LNCAP (cell line): ENCODE measurements at regions not wholly inside any gene's neighbourhood (a gene's known extent, or its start where the extent isn't known, plus 50 kb on each side); places are given as distances from the start of the nearest gene placed in this dataset.

Experiments used
- CTCF ChIP-seq: fragments of 450-650 bp; IDR thresholded peaks from 2 replicates; pipeline ENCODE4 v1.5.1; 2017; ENCODE audit warnings: mild to moderate bottlenecking

- TF ChIP-seq CTCF, result no peak
Measured at GRCh38 chr7:9691286-9691685, 1257.9 kb downstream of the NXPH1 start.

GRCh38 chr7:9698375-9698774 is 1265.0 kb downstream of the NXPH1 start:
- no peak for TF ChIP-seq CTCF

- no peak for TF ChIP-seq CTCF
Measured at GRCh38 chr7:9709216-9709615, 1264.5 kb upstream of the PHF14 start.

- no peak for TF ChIP-seq CTCF
Measured at GRCh38 chr7:9711259-9711918, 1262.3 kb upstream of the PHF14 start.

GRCh38 chr7:9718071-9718661 is 1255.5 kb upstream of the PHF14 start:
- TF ChIP-seq CTCF, result no peak

- no peak for TF ChIP-seq CTCF
Measured at GRCh38 chr7:9719303-9719702, 1254.4 kb upstream of the PHF14 start.

GRCh38 chr7:9719721-9720120 is 1254.0 kb upstream of the PHF14 start:
- no peak for TF ChIP-seq CTCF

- TF ChIP-seq CTCF, result no peak
Measured at GRCh38 chr7:9752033-9752432, 1221.6 kb upstream of the PHF14 start.
